ENCODE measurements at regions not wholly inside any gene's neighbourhood (a gene's known extent, or its start where the extent isn't known, plus 50 kb on each side); places are given as distances from the start of the nearest gene placed in this dataset.

GRCh38 chr12:19988459-19988873 is 379.9 kb upstream of the PDE3A start:
- H3K27me3 ChIP-seq (ENCODE audit: low read depth, low read length), result no peaks in the 10 kb centered on the region
- H4K20me1 ChIP-seq (ENCODE audit: insufficient read depth, low read length), result no peaks in the 10 kb centered on the region
- no peak overlapping the region for H3K27ac ChIP-seq (ENCODE audit: low read length)
- no peaks in the 10 kb centered on the region for H3K79me2 ChIP-seq (ENCODE audit: low read length)
- no peak overlapping the region for H3K4me3 ChIP-seq (ENCODE audit: low read length)
- H3K9me3 ChIP-seq (ENCODE audit: insufficient read depth, low read length), result no peaks in the 10 kb centered on the region
- no peaks in the 10 kb centered on the region for H3K4me1 ChIP-seq (ENCODE audit: low read length)
- TF ChIP-seq CTCF (IDR thresholded peaks at IDR 0.05; ENCODE audit: low read depth, low read length) (no peak), EZH2phosphoT487 (IDR thresholded peaks at IDR 0.05; ENCODE audit: low read depth) (no peak)
- H3K36me3 ChIP-seq (replicated peaks; ENCODE audit: low read depth, low read length), result no peaks in the 10 kb centered on the region
- no peak overlapping the region for H3K4me2 ChIP-seq (ENCODE audit: low read length)
- H2AFZ ChIP-seq (ENCODE audit: low read depth, low read length), result no peak overlapping the region
- H3K9ac ChIP-seq (ENCODE audit: low read length), result no peak overlapping the region

GRCh38 chr12:19988948-19989347 is 379.4 kb upstream of the PDE3A start:
- no peak overlapping the region for H2AFZ ChIP-seq (ENCODE audit: low read depth, low read length)
- no peaks in the 10 kb centered on the region for H4K20me1 ChIP-seq (ENCODE audit: insufficient read depth, low read length)
- no peaks in the 10 kb centered on the region for H3K79me2 ChIP-seq (ENCODE audit: low read length)
- no peaks in the 10 kb centered on the region for H3K36me3 ChIP-seq (replicated peaks; ENCODE audit: low read depth, low read length)
- no peak for TF ChIP-seq EZH2phosphoT487 (IDR thresholded peaks at IDR 0.05; ENCODE audit: low read depth)
- no peak for TF ChIP-seq CTCF (IDR thresholded peaks at IDR 0.05; ENCODE audit: low read depth, low read length)
- H3K27me3 ChIP-seq (ENCODE audit: low read depth, low read length), result no peaks in the 10 kb centered on the region
- no peak overlapping the region for H3K9ac ChIP-seq (ENCODE audit: low read length)
- H3K9me3 ChIP-seq (ENCODE audit: insufficient read depth, low read length), result no peaks in the 10 kb centered on the region
- H3K4me1 ChIP-seq (ENCODE audit: low read length), result no peaks in the 10 kb centered on the region
- H3K27ac ChIP-seq (ENCODE audit: low read length), result no peak overlapping the region
- no peak overlapping the region for H3K4me2 ChIP-seq (ENCODE audit: low read length)
- H3K4me3 ChIP-seq (ENCODE audit: low read length), result no peak overlapping the region

GRCh38 chr12:19991146-19991545 is 377.2 kb upstream of the PDE3A start:
- no peaks in the 10 kb centered on the region for H3K27me3 ChIP-seq (ENCODE audit: low read depth, low read length)
- no peak overlapping the region for H2AFZ ChIP-seq (ENCODE audit: low read depth, low read length)
- H4K20me1 ChIP-seq (ENCODE audit: insufficient read depth, low read length), result no peaks in the 10 kb centered on the region
- no peak overlapping the region for H3K4me2 ChIP-seq (ENCODE audit: low read length)
- H3K27ac ChIP-seq (ENCODE audit: low read length), result no peak overlapping the region
- no peaks in the 10 kb centered on the region for H3K36me3 ChIP-seq (replicated peaks; ENCODE audit: low read depth, low read length)
- no peak overlapping the region for H3K9ac ChIP-seq (ENCODE audit: low read length)
- no peak overlapping the region for H3K4me3 ChIP-seq (ENCODE audit: low read length)
- H3K4me1 ChIP-seq (ENCODE audit: low read length), result peaks cover 9% of the 10 kb centered on the region; the same call in 1 of the 2 replicates
- no peaks in the 10 kb centered on the region for H3K9me3 ChIP-seq (ENCODE audit: insufficient read depth, low read length)
- TF ChIP-seq EZH2phosphoT487 (IDR thresholded peaks at IDR 0.05; ENCODE audit: low read depth) (no peak), CTCF (IDR thresholded peaks at IDR 0.05; ENCODE audit: low read depth, low read length) (no peak)
- no peaks in the 10 kb centered on the region for H3K79me2 ChIP-seq (ENCODE audit: low read length)

GRCh38 chr12:19992311-19992710 is 376.0 kb upstream of the PDE3A start:
- Histone ChIP-seq H3K27me3 (ENCODE audit: low read depth, low read length) (no peaks in the 10 kb centered on the region), H3K9ac (ENCODE audit: low read length) (no peak overlapping the region), H3K9me3 (ENCODE audit: insufficient read depth, low read length) (no peaks in the 10 kb centered on the region), H3K4me1 (ENCODE audit: low read length) (peaks cover 10% of the 10 kb centered on the region; the same call in 1 of the 2 replicates), H3K4me3 (ENCODE audit: low read length) (no peak overlapping the region), H4K20me1 (ENCODE audit: insufficient read depth, low read length) (no peaks in the 10 kb centered on the region), H2AFZ (ENCODE audit: low read depth, low read length) (no peak overlapping the region), H3K4me2 (ENCODE audit: low read length) (no peak overlapping the region), H3K36me3 (replicated peaks; ENCODE audit: low read depth, low read length) (no peaks in the 10 kb centered on the region), H3K79me2 (ENCODE audit: low read length) (no peaks in the 10 kb centered on the region), H3K27ac (ENCODE audit: low read length) (no peak overlapping the region)
- TF ChIP-seq CTCF (IDR thresholded peaks at IDR 0.05; ENCODE audit: low read depth, low read length), result no peak
- TF ChIP-seq EZH2phosphoT487 (IDR thresholded peaks at IDR 0.05; ENCODE audit: low read depth), result no peak

All from OCI-LY3 (cell line).